Fibroblast of lung (primary cell): ENCODE measurements at regions not wholly inside any gene's neighbourhood (a gene's known extent, or its start where the extent isn't known, plus 50 kb on each side); places are given as distances from the start of the nearest gene placed in this dataset.

Experiments used
- CTCF ChIP-seq, 2 donors: IDR thresholded peaks in 1 of 2; conservative IDR thresholded peaks in 1 of 2; 1 replicate in 1 of 2; 2 replicates in 1 of 2; pipeline ENCODE4 v1.5.1; 2011 to 2012; ENCODE audit warnings: low read length in 2 of 2, control low read depth in 1 of 2, inconsistent platforms in 1 of 2, low read depth in 1 of 2, mild to moderate bottlenecking in 1 of 2
- EZH2 ChIP-seq: IDR thresholded peaks from 2 replicates; pipeline ENCODE4 v1.5.1; 2012; ENCODE audit warnings: low read length, control low read depth, mild to moderate bottlenecking; ENCODE audit errors: missing control alignments

GRCh38 chr5:111585946-111586345, 73.6 kb upstream of the STARD4 start:
- no peak for TF ChIP-seq CTCF (conservative IDR thresholded peaks at IDR 0.05 in 1 of 2, IDR thresholded peaks at IDR 0.05 in 1 of 2; ENCODE audit: low read depth in 1 of 2, low read length in 2 of 2)
- TF ChIP-seq EZH2 = no peak
